ENCODE measurements at regions not wholly inside any gene's neighbourhood (a gene's known extent, or its start where the extent isn't known, plus 50 kb on each side); places are given as distances from the start of the nearest gene placed in this dataset.

GRCh38 chr11:114892381-114893197, 214.3 kb downstream of the NXPE2 start:
- no peaks in the 10 kb centered on the region for H3K4me1 Mint-ChIP-seq (ENCODE audit: low read depth)
- no peaks in the 10 kb centered on the region for H3K27me3 Mint-ChIP-seq (ENCODE audit: insufficient read depth)
- intact Hi-C loops (cut with micrococcal nuclease): no loop called here
- DNase-seq (ENCODE audit: low spot score): no peak
- H3K4me3 Mint-ChIP-seq: no peak overlapping the region
- no peaks in the 10 kb centered on the region for H3K9me3 Mint-ChIP-seq
- H3K27ac Mint-ChIP-seq: no peak overlapping the region
- no peaks in the 10 kb centered on the region for H3K36me3 Mint-ChIP-seq (ENCODE audit: low read depth)

GRCh38 chr11:114893329-114893728, 215.0 kb downstream of the NXPE2 start:
- no peaks in the 10 kb centered on the region for H3K36me3 Mint-ChIP-seq (ENCODE audit: low read depth)

DNA sequence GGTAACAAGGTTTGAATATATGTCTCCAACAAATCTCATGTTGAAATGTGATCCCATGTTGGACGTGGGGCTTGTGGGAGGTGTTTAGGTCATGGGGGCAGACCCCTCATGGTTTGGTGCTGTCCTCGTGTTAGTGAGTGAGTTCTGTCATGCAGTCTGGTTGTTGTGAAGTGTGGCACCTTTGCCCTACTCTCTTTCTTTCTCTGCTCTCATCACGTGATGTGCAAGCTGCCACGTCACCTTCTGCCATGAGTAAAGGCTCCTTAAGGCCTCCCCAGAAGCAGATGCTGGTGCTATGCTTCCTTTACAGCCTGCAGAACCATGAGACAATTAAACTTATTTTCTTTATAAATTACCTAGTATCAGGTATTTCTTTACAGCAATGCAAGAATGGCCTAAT, 218.3 kb downstream of the NXPE2 start:
- no peak overlapping the region for H3K27ac Mint-ChIP-seq
- no peaks in the 10 kb centered on the region for H3K4me1 Mint-ChIP-seq (ENCODE audit: low read depth)
- no peaks in the 10 kb centered on the region for H3K36me3 Mint-ChIP-seq (ENCODE audit: low read depth)
- intact Hi-C loops (cut with micrococcal nuclease): no loop called here
- no peaks in the 10 kb centered on the region for H3K27me3 Mint-ChIP-seq (ENCODE audit: insufficient read depth)
- H3K4me3 Mint-ChIP-seq: no peak overlapping the region
- H3K9me3 Mint-ChIP-seq: peaks cover 16% of the 10 kb centered on the region
- no peak for DNase-seq (ENCODE audit: low spot score)

More at GRCh38 chr11:114893329-114893728, 215.0 kb downstream of the NXPE2 start:
- Mint-ChIP-seq H3K9me3 (peaks cover 4% of the 10 kb centered on the region), H3K4me1 (ENCODE audit: low read depth) (no peaks in the 10 kb centered on the region), H3K27ac (no peak overlapping the region), H3K27me3 (ENCODE audit: insufficient read depth) (no peaks in the 10 kb centered on the region), H3K4me3 (no peak overlapping the region)
- no peak for DNase-seq (ENCODE audit: low spot score)
- intact Hi-C loops (cut with micrococcal nuclease): no loop called here

DNA sequence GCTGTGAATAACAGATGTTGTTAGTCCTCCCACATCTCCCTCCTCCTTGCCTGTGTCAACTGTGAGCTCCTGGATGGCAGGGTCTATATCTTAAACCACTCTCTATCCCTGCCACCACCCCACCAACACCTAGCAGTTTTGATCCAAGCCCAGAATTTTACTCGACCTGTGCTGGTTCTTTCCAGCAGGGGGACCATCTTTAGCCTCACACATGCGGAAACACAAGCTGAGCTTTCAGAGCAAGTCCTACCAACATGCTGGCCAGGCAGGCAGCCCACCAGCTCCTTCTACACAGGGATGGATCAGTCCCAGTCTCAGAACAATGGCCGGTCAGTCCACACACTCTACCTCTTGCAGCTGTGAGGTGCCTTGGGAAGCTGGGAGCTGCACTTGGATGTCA, 231.5 kb downstream of the NXPE2 start:
- H3K27me3 Mint-ChIP-seq (ENCODE audit: insufficient read depth): no peaks in the 10 kb centered on the region
- intact Hi-C loops (cut with micrococcal nuclease): no loop called here
- no peak for DNase-seq (ENCODE audit: low spot score)
- H3K36me3 Mint-ChIP-seq (ENCODE audit: low read depth): no peaks in the 10 kb centered on the region
- H3K4me1 Mint-ChIP-seq (ENCODE audit: low read depth): no peaks in the 10 kb centered on the region
- no peak overlapping the region for H3K4me3 Mint-ChIP-seq
- H3K9me3 Mint-ChIP-seq: no peaks in the 10 kb centered on the region
- no peak overlapping the region for H3K27ac Mint-ChIP-seq

GRCh38 chr11:114912826-114913225, 234.5 kb downstream of the NXPE2 start:
- Mint-ChIP-seq H3K9me3 (no peaks in the 10 kb centered on the region), H3K36me3 (ENCODE audit: low read depth) (no peaks in the 10 kb centered on the region), H3K4me1 (ENCODE audit: low read depth) (no peaks in the 10 kb centered on the region), H3K4me3 (no peak overlapping the region), H3K27ac (no peak overlapping the region), H3K27me3 (ENCODE audit: insufficient read depth) (no peaks in the 10 kb centered on the region)
- intact Hi-C loops (cut with micrococcal nuclease): no loop called here
- DNase-seq (ENCODE audit: low spot score): no peak

GRCh38 chr11:114914231-114915005, 236.1 kb downstream of the NXPE2 start:
- no peaks in the 10 kb centered on the region for H3K4me1 Mint-ChIP-seq (ENCODE audit: low read depth)
- H3K27ac Mint-ChIP-seq: no peak overlapping the region
- intact Hi-C loops (cut with micrococcal nuclease): no loop called here
- no peaks in the 10 kb centered on the region for H3K9me3 Mint-ChIP-seq
- H3K4me3 Mint-ChIP-seq: no peak overlapping the region
- H3K36me3 Mint-ChIP-seq (ENCODE audit: low read depth): no peaks in the 10 kb centered on the region
- H3K27me3 Mint-ChIP-seq (ENCODE audit: insufficient read depth): no peaks in the 10 kb centered on the region
- DNase-seq (ENCODE audit: low spot score): no peak

- no peak overlapping the region for H3K27ac Mint-ChIP-seq
- no peak overlapping the region for H3K4me3 Mint-ChIP-seq
- no peaks in the 10 kb centered on the region for H3K4me1 Mint-ChIP-seq (ENCODE audit: low read depth)
- H3K9me3 Mint-ChIP-seq: no peaks in the 10 kb centered on the region
- no peaks in the 10 kb centered on the region for H3K27me3 Mint-ChIP-seq (ENCODE audit: insufficient read depth)
- DNase-seq (ENCODE audit: low spot score): no peak
- intact Hi-C loops (cut with micrococcal nuclease): no loop called here
- H3K36me3 Mint-ChIP-seq (ENCODE audit: low read depth): no peaks in the 10 kb centered on the region
Observed at GRCh38 chr11:114915871-114916805, 237.8 kb downstream of the NXPE2 start.

DNA sequence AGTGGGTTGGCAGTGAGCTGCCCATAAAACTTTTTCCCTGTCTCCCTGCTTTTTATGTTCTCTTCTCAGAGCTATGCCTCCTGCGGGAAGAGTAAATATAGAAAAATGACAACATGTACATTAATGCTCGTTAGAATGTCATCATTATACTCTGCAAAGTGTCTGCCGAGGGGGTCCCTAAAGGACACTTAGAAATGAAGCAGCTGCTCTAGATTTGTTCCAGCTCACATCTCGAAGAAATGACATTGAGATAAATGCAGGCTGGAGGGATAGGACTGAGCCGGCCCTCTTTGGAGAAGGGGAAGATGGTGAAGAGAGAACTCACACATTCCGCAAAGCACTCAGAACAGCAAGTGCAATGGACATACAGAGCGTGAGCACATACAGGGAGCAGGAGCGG, 240.0 kb downstream of the NXPE2 start:
- no peak overlapping the region for H3K4me3 Mint-ChIP-seq
- no peaks in the 10 kb centered on the region for H3K36me3 Mint-ChIP-seq (ENCODE audit: low read depth)
- H3K4me1 Mint-ChIP-seq (ENCODE audit: low read depth): no peaks in the 10 kb centered on the region
- H3K27me3 Mint-ChIP-seq (ENCODE audit: insufficient read depth): no peaks in the 10 kb centered on the region
- H3K27ac Mint-ChIP-seq: no peak overlapping the region
- no peak for DNase-seq (ENCODE audit: low spot score)
- intact Hi-C loops (cut with micrococcal nuclease): no loop called here
- no peaks in the 10 kb centered on the region for H3K9me3 Mint-ChIP-seq

- intact Hi-C loops (cut with micrococcal nuclease): no loop called here
- H3K36me3 Mint-ChIP-seq (ENCODE audit: low read depth): no peaks in the 10 kb centered on the region
- no peaks in the 10 kb centered on the region for H3K4me1 Mint-ChIP-seq (ENCODE audit: low read depth)
- no peak for DNase-seq (ENCODE audit: low spot score)
- H3K9me3 Mint-ChIP-seq: no peaks in the 10 kb centered on the region
- no peaks in the 10 kb centered on the region for H3K27me3 Mint-ChIP-seq (ENCODE audit: insufficient read depth)
- no peak overlapping the region for H3K27ac Mint-ChIP-seq
- no peak overlapping the region for H3K4me3 Mint-ChIP-seq
Observed at GRCh38 chr11:114921697-114922096, 243.4 kb downstream of the NXPE2 start.

DNA sequence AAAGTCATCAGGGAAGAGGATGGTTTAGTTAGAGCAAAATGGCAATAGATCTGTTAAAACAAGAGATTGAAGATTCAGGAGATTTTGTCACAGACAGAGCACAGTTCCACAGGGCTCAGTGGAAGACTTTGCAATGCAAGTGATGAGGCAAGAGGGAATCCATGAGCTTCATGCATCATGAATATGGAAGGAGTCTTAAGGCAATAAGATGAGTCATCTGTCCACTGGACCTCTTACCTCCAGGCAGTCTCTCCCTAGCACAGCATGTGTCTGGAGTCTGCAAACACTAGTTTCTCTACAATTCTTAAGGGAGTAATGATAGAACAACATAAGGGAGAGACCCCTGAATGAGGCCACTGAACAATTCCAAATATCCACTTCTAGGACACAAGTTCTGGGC, 245.7 kb downstream of the NXPE2 start:
- Mint-ChIP-seq H3K9me3 (no peaks in the 10 kb centered on the region), H3K36me3 (ENCODE audit: low read depth) (no peaks in the 10 kb centered on the region), H3K4me3 (no peak overlapping the region), H3K27me3 (ENCODE audit: insufficient read depth) (no peaks in the 10 kb centered on the region), H3K27ac (no peak overlapping the region), H3K4me1 (ENCODE audit: low read depth) (no peaks in the 10 kb centered on the region)
- DNase-seq (ENCODE audit: low spot score): no peak
- intact Hi-C loops (cut with micrococcal nuclease): no loop called here

DNA sequence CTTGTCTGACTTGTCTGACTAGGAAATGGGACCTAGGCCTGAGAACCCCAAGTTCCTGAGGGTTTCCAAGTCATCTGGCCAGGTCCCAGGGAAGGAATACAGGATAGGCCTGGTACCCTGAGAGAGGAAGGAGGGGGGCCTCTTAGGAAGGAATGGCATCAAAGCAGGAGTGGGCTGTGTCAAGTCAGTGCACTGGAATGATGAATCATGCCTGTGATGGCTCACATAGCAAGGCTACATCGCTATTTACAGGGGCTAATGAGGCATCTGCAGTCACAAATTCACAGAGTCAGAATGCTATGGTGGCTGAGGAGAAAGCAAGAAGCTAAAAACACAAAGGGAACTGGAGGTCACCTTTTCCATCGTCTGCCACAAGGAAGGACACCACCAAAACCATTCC, 247.3 kb downstream of the NXPE2 start:
- Mint-ChIP-seq H3K27me3 (ENCODE audit: insufficient read depth) (no peaks in the 10 kb centered on the region), H3K9me3 (no peaks in the 10 kb centered on the region), H3K36me3 (ENCODE audit: low read depth) (no peaks in the 10 kb centered on the region), H3K4me3 (no peak overlapping the region), H3K4me1 (ENCODE audit: low read depth) (no peaks in the 10 kb centered on the region), H3K27ac (no peak overlapping the region)
- intact Hi-C loops (cut with micrococcal nuclease): no loop called here
- DNase-seq (ENCODE audit: low spot score): no peak

GRCh38 chr11:114928260-114928870, 250.0 kb downstream of the NXPE2 start:
- no peaks in the 10 kb centered on the region for H3K4me1 Mint-ChIP-seq (ENCODE audit: low read depth)
- intact Hi-C loops (cut with micrococcal nuclease): no loop called here
- no peaks in the 10 kb centered on the region for H3K9me3 Mint-ChIP-seq
- H3K4me3 Mint-ChIP-seq: no peak overlapping the region
- H3K27me3 Mint-ChIP-seq (ENCODE audit: insufficient read depth): no peaks in the 10 kb centered on the region
- no peaks in the 10 kb centered on the region for H3K36me3 Mint-ChIP-seq (ENCODE audit: low read depth)
- no peak for DNase-seq (ENCODE audit: low spot score)
- no peak overlapping the region for H3K27ac Mint-ChIP-seq

Measured in activated T-helper 1 cell treated with anti-CD3 and anti-CD28 coated beads, Interleukin-12 subunit alpha, Interleukin-12 subunit beta, Interleukin-2, Interleukin-4 antibody, amounts not matched to agents 30 ng/mL and 10 ng/mL and 1 ng/mL, durations not matched to agents 14 hours and 24 hours and 36 hours (primary cell).